Osteoblast (primary cell): ENCODE measurements at regions not wholly inside any gene's neighbourhood (a gene's known extent, or its start where the extent isn't known, plus 50 kb on each side); places are given as distances from the start of the nearest gene placed in this dataset.

Source experiments
- DNase-seq: peaks from one replicate; pipeline ENCODE4 v3.0.0; 2011; ENCODE audit warnings: low spot score, mixed read lengths; ENCODE audit not compliant: insufficient read length; ENCODE audit errors: missing footprints
- H2AFZ ChIP-seq: 2 replicates; pipeline ENCODE4 v1.6.0; 2011; ENCODE audit warnings: mild to moderate bottlenecking, low read length
- H3K27ac ChIP-seq: 2 replicates; pipeline ENCODE4 v1.5.1; 2011; ENCODE audit warnings: mild to moderate bottlenecking, low read depth, low read length, moderate library complexity
- H3K27me3 ChIP-seq: 2 replicates; pipeline ENCODE4 v1.6.0; 2012; ENCODE audit warnings: mild to moderate bottlenecking, control low read depth, inconsistent platforms, low read length, moderate library complexity; ENCODE audit not compliant: insufficient read depth
- H3K36me3 ChIP-seq: 2 replicates; pipeline ENCODE4 v1.5.1; 2011; ENCODE audit warnings: mild to moderate bottlenecking, low read length, control low read depth, moderate library complexity; ENCODE audit not compliant: insufficient read depth
- H3K4me1 ChIP-seq: 2 replicates; pipeline ENCODE4 v1.5.1; 2011; ENCODE audit warnings: mild to moderate bottlenecking, low read length, control low read depth, moderate library complexity; ENCODE audit not compliant: insufficient read depth
- H3K4me2 ChIP-seq: 2 replicates; pipeline ENCODE4 v1.6.0; 2011; ENCODE audit warnings: mild to moderate bottlenecking, low read length; ENCODE audit not compliant: insufficient read depth
- H3K4me3 ChIP-seq: fragments of 200-600 bp; sonication (generic); 3 replicates; pipeline ENCODE4 v1.5.1; 2012; ENCODE audit warnings: mild to moderate bottlenecking, low read length, inconsistent platforms; ENCODE audit not compliant: insufficient read depth
- H3K79me2 ChIP-seq: 2 replicates; pipeline ENCODE4 v1.6.0; 2012; ENCODE audit warnings: mild to moderate bottlenecking, low read length, control low read depth, inconsistent platforms; ENCODE audit not compliant: insufficient read depth
- H3K9me3 ChIP-seq: 2 replicates; pipeline ENCODE4 v1.5.1; 2011; ENCODE audit warnings: low read depth, low read length, control low read depth
- H4K20me1 ChIP-seq: 2 replicates; pipeline ENCODE4 v1.6.0; 2012; ENCODE audit warnings: mild to moderate bottlenecking, low read length, control low read depth; ENCODE audit not compliant: insufficient read depth
- CTCF ChIP-seq: IDR thresholded peaks from 2 replicates; pipeline ENCODE4 v1.5.1; 2011; ENCODE audit warnings: mild to moderate bottlenecking, low read depth, low read length, moderate library complexity; ENCODE audit errors: extremely low read depth

GRCh38 chr5:68576805-68577204, 361.2 kb downstream of the PIK3R1 start:
- no peaks in the 10 kb centered on the region for H3K36me3 ChIP-seq
- no peaks in the 10 kb centered on the region for H3K27me3 ChIP-seq
- no peak overlapping the region for H3K27ac ChIP-seq
- DNase-seq = no peak
- no peak overlapping the region for H2AFZ ChIP-seq
- no peak overlapping the region for H3K4me2 ChIP-seq
- no peaks in the 10 kb centered on the region for H3K79me2 ChIP-seq
- no peak overlapping the region for H3K4me3 ChIP-seq
- H3K4me1 ChIP-seq = no peaks in the 10 kb centered on the region
- no peak for TF ChIP-seq CTCF
- H3K9me3 ChIP-seq = no peaks in the 10 kb centered on the region
- H4K20me1 ChIP-seq = no peaks in the 10 kb centered on the region

- H3K4me2 ChIP-seq = no peak overlapping the region
- no peaks in the 10 kb centered on the region for H3K79me2 ChIP-seq
- no peaks in the 10 kb centered on the region for H3K36me3 ChIP-seq
- H3K9me3 ChIP-seq = no peaks in the 10 kb centered on the region
- no peaks in the 10 kb centered on the region for H4K20me1 ChIP-seq
- no peaks in the 10 kb centered on the region for H3K4me1 ChIP-seq
- H3K27ac ChIP-seq = no peak overlapping the region
- TF ChIP-seq CTCF = no peak
- DNase-seq = no peak
- H3K27me3 ChIP-seq = no peaks in the 10 kb centered on the region
- H3K4me3 ChIP-seq = no peak overlapping the region
- H2AFZ ChIP-seq = no peak overlapping the region
Measured at GRCh38 chr5:68582284-68582683, 366.7 kb downstream of the PIK3R1 start.

- Histone ChIP-seq H3K4me2 (no peak overlapping the region), H4K20me1 (no peaks in the 10 kb centered on the region), H3K4me1 (no peaks in the 10 kb centered on the region), H3K36me3 (no peaks in the 10 kb centered on the region), H3K9me3 (no peaks in the 10 kb centered on the region), H3K4me3 (no peak overlapping the region), H3K27ac (no peak overlapping the region), H2AFZ (no peak overlapping the region), H3K27me3 (no peaks in the 10 kb centered on the region), H3K79me2 (no peaks in the 10 kb centered on the region)
- TF ChIP-seq CTCF = no peak
- DNase-seq = no peak
Measured at GRCh38 chr5:68587171-68587570, 371.6 kb downstream of the PIK3R1 start.

- DNase-seq = no peak
- Histone ChIP-seq H3K4me2 (no peak overlapping the region), H3K4me1 (no peaks in the 10 kb centered on the region), H3K9me3 (no peaks in the 10 kb centered on the region), H3K36me3 (no peaks in the 10 kb centered on the region), H3K4me3 (no peak overlapping the region), H4K20me1 (no peaks in the 10 kb centered on the region), H2AFZ (no peak overlapping the region), H3K79me2 (no peaks in the 10 kb centered on the region), H3K27me3 (no peaks in the 10 kb centered on the region), H3K27ac (no peak overlapping the region)
- TF ChIP-seq CTCF = no peak
Measured at GRCh38 chr5:68591850-68592249, 376.3 kb downstream of the PIK3R1 start.
